Mesendoderm (in vitro differentiated cells): ENCODE measurements at regions not wholly inside any gene's neighbourhood (a gene's known extent, or its start where the extent isn't known, plus 50 kb on each side); places are given as distances from the start of the nearest gene placed in this dataset.
A peak's percentile ranks its signal among the peaks of the same experiment; 100 is the strongest.

Source experiments
- DNase-seq: peaks from one replicate; pipeline ENCODE4 v3.0.0; 2013
- H2AK5ac ChIP-seq: 2 replicates; pipeline ENCODE4 v1.6.1; 2013; ENCODE audit warnings: low read length, inconsistent platforms
- H2BK120ac ChIP-seq: 2 replicates; pipeline ENCODE4 v1.6.1; 2013; ENCODE audit warnings: low read depth, mild to moderate bottlenecking, low read length, moderate library complexity, mixed read lengths
- H2BK15ac ChIP-seq: replicated peaks from 2 replicates; pipeline ENCODE4 v1.6.1; 2013; ENCODE audit warnings: low read depth, mild to moderate bottlenecking, moderate library complexity
- H2BK5ac ChIP-seq: 2 replicates; pipeline ENCODE4 v1.6.1; 2013; ENCODE audit warnings: low read length, inconsistent platforms
- H3K18ac ChIP-seq: 2 replicates; pipeline ENCODE4 v1.6.1; 2013; ENCODE audit warnings: mild to moderate bottlenecking, low read length, mixed read lengths
- H3K23ac ChIP-seq: one replicate; pipeline ENCODE4 v1.6.1; 2013; ENCODE audit warnings: low read length
- H3K27ac ChIP-seq: 2 replicates; pipeline ENCODE4 v1.5.1; 2013; ENCODE audit warnings: low read depth, mild to moderate bottlenecking, inconsistent platforms, low read length, moderate library complexity
- H3K27me3 ChIP-seq: 2 replicates; pipeline ENCODE4 v1.6.1; 2013; ENCODE audit warnings: low read length, control low read depth, mild to moderate bottlenecking, inconsistent platforms; ENCODE audit not compliant: insufficient read depth, poor library complexity
- H3K36me3 ChIP-seq: 2 replicates; pipeline ENCODE4 v1.6.1; 2013; ENCODE audit warnings: low read length, inconsistent platforms; ENCODE audit not compliant: control insufficient read depth, insufficient read depth
- H3K4ac ChIP-seq: one replicate; pipeline ENCODE4 v1.6.1; 2013; ENCODE audit warnings: low read depth, mild to moderate bottlenecking, low read length, moderate library complexity
- H3K4me1 ChIP-seq: 2 replicates; pipeline ENCODE4 v1.6.1; 2013; ENCODE audit warnings: low read depth, low read length, inconsistent platforms; ENCODE audit not compliant: control insufficient read depth
- H3K4me2 ChIP-seq: 2 replicates; pipeline ENCODE4 v1.6.1; 2013; ENCODE audit warnings: low read length
- H3K4me3 ChIP-seq: 2 replicates; pipeline ENCODE4 v1.5.1; 2013; ENCODE audit warnings: mild to moderate bottlenecking, low read length
- H3K56ac ChIP-seq: one replicate; pipeline ENCODE4 v1.6.1; 2013; ENCODE audit warnings: low read length
- H3K79me1 ChIP-seq: 2 replicates; pipeline ENCODE4 v1.6.1; 2013; ENCODE audit warnings: low read length, inconsistent platforms
- H3K79me2 ChIP-seq: 2 replicates; pipeline ENCODE4 v1.6.1; 2013; ENCODE audit warnings: mild to moderate bottlenecking, low read length; ENCODE audit not compliant: control insufficient read depth, insufficient read depth
- H3K9ac ChIP-seq: 2 replicates; pipeline ENCODE4 v1.6.1; 2013; ENCODE audit warnings: low read length, inconsistent platforms
- H4K5ac ChIP-seq: one replicate; pipeline ENCODE4 v1.6.1; 2013; ENCODE audit warnings: low read length
- H4K8ac ChIP-seq: one replicate; pipeline ENCODE4 v1.6.1; 2013; ENCODE audit warnings: low read depth, mild to moderate bottlenecking, control low read depth, low read length, moderate library complexity
- WGBS: extraction: QIAGEN DNeasy Blood & Tissue Kit; methylation state at CpG from one replicate; pipeline ENCODE4 v1.1.7; 2013; ENCODE audit warnings: low lambda C conversion rate, missing lambda C conversion rate; ENCODE audit not compliant: insufficient coverage; ENCODE audit errors: extremely low coverage; 5-methylcytosine and 5-hydroxymethylcytosine counted together

DNA sequence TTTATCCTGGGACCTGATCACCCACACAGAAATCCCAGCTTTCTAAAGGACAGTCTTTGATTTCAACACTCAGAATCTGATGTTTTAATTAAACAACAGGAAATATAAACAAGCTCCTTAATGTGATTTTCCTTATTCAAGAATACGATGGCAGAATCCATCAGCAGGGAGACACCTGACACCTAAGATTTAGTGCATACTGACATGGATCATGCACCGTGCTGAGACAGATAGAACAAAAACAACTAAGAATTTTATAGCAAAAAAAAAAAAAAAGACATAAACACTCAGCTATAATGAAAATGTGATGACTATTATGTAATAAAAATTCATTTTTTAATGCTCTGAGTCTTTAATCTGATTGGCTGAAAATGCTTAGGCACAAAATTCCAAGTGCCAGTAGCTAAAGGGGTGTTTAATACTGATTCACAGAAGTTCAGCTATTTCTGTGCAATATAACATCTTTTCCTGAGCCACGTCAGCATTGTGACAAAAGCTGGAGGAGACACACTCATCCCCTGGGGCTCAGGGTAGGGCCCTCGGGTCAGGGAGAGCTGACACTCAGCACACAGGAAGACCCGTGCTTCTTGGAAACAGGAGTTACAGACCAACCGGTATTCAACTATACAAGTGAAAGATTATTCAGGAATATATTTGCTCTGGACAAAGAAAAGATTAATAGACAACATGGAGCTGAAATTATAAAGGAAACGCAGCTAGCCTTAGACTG is 247.4 kb downstream of the FBXO15 start:
- H3K23ac ChIP-seq, result no peak overlapping the region
- no peak overlapping the region for H2AK5ac ChIP-seq
- H3K4ac ChIP-seq, result no peak overlapping the region
- no peak overlapping the region for H3K18ac ChIP-seq
- H3K4me1 ChIP-seq, result peaks cover 2% of the 10 kb centered on the region
- H3K56ac ChIP-seq, result no peak overlapping the region
- no peak overlapping the region for H2BK15ac ChIP-seq
- H3K4me2 ChIP-seq, result no peak overlapping the region
- no CpG with 5 or more reads among the region's 7 CpGs for WGBS
- no peaks in the 10 kb centered on the region for H3K36me3 ChIP-seq
- H3K79me2 ChIP-seq, result no peaks in the 10 kb centered on the region
- H3K27me3 ChIP-seq, result no peaks in the 10 kb centered on the region
- no peak overlapping the region for H4K5ac ChIP-seq
- no peak overlapping the region for H3K9ac ChIP-seq
- no peak overlapping the region for H4K8ac ChIP-seq
- H3K79me1 ChIP-seq, result no peaks in the 10 kb centered on the region
- no peak for DNase-seq
- no peak overlapping the region for H2BK120ac ChIP-seq
- no peak overlapping the region for H2BK5ac ChIP-seq
- H3K27ac ChIP-seq, result no peak overlapping the region
- no peak overlapping the region for H3K4me3 ChIP-seq

DNA sequence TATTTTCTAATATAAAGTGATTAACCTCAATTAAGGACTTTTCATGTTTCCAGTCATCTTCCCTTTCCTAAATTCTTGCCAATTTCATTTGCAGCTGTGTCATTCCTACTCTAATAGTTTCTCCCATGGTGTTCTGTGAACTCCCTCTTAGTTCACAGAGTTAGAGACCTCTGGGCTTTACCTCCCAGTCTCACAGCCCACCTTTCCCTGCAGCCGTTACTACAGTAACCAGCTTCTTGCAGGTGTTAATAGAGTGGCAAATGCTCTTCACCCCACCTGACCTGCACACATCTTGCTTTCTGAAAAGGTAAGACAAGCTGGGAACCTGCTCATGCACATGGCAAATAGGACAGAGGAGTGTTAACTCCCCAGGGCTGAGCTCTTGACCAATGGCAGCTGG is 250.1 kb downstream of the FBXO15 start:
- Histone ChIP-seq H2BK15ac (no peak overlapping the region), H3K4ac (no peak overlapping the region), H3K23ac (no peak overlapping the region), H3K79me1 (no peaks in the 10 kb centered on the region), H3K56ac (no peak overlapping the region), H3K79me2 (no peaks in the 10 kb centered on the region), H3K4me2 (no peak overlapping the region), H3K36me3 (no peaks in the 10 kb centered on the region), H2BK120ac (no peak overlapping the region), H3K27me3 (no peaks in the 10 kb centered on the region), H3K4me3 (no peak overlapping the region), H2BK5ac (no peak overlapping the region), H3K18ac (no peak overlapping the region), H3K4me1 (peaks cover 2% of the 10 kb centered on the region), H2AK5ac (no peak overlapping the region), H4K8ac (no peak overlapping the region), H3K27ac (no peak overlapping the region), H3K9ac (no peak overlapping the region), H4K5ac (no peak overlapping the region)
- WGBS, result no CpG with 5 or more reads among the region's 1 CpG
- DNase-seq, result no peak

DNA sequence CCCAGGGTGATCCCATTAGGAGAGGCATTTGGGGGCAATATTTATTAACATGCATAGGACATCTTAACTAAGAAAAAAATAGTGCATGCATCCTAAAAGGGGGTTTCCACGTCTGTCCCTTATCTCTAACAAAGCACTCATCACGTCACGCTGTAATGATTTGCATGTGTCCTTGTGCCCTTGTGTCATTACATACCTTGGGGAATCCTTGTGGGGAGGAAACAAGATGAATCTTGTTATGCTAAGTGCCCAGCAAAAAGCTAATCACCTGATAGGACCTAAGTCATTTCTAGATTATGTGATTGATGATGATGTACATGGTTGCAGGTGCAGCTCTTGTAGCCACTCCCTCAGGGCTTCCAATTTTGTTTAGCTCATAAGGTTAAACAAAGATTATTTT is 250.9 kb downstream of the FBXO15 start:
- no CpG with 5 or more reads among the region's 3 CpGs for WGBS
- no peak overlapping the region for H2BK5ac ChIP-seq
- H3K79me2 ChIP-seq, result no peaks in the 10 kb centered on the region
- no peak overlapping the region for H3K9ac ChIP-seq
- H4K8ac ChIP-seq, result no peak overlapping the region
- no peak overlapping the region for H3K23ac ChIP-seq
- H3K79me1 ChIP-seq, result no peaks in the 10 kb centered on the region
- no peak overlapping the region for H3K4me3 ChIP-seq
- no peak overlapping the region for H4K5ac ChIP-seq
- no peak for DNase-seq
- no peak overlapping the region for H3K56ac ChIP-seq
- no peak overlapping the region for H3K4me2 ChIP-seq
- H3K4ac ChIP-seq, result no peak overlapping the region
- no peak overlapping the region for H2BK120ac ChIP-seq
- H3K18ac ChIP-seq, result no peak overlapping the region
- no peaks in the 10 kb centered on the region for H3K27me3 ChIP-seq
- no peak overlapping the region for H2AK5ac ChIP-seq
- no peak overlapping the region for H2BK15ac ChIP-seq
- H3K27ac ChIP-seq, result no peak overlapping the region
- H3K4me1 ChIP-seq, result peaks cover 2% of the 10 kb centered on the region
- H3K36me3 ChIP-seq, result no peaks in the 10 kb centered on the region

DNA sequence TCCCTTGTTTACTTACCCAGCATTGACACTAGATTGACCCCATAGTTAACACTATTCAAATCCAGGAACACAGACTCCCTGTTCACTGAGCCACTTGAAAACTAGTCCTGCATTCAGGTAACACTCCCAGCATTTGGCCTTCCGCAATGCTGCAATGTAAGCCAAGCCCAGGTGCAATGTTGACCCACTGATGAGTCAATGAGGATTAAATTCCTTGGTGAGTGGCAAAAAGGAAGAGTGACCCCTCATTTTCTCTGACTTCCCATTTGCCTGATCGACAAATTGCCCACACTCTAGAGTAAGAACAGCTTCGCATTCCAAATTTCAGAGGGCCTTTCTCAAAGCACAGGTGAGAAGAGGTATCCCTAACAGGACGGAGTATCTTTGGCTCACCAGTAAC is 251.9 kb downstream of the FBXO15 start:
- Histone ChIP-seq H3K9ac (no peak overlapping the region), H2BK120ac (no peak overlapping the region), H2BK5ac (no peak overlapping the region), H3K79me1 (no peaks in the 10 kb centered on the region), H3K79me2 (no peaks in the 10 kb centered on the region), H3K4me1 (peaks cover 2% of the 10 kb centered on the region), H3K18ac (no peak overlapping the region), H3K23ac (no peak overlapping the region), H3K4me2 (no peak overlapping the region), H3K27me3 (no peaks in the 10 kb centered on the region), H2AK5ac (no peak overlapping the region), H3K56ac (no peak overlapping the region), H3K4ac (no peak overlapping the region), H3K27ac (no peak overlapping the region), H4K5ac (no peak overlapping the region), H3K36me3 (no peaks in the 10 kb centered on the region), H3K4me3 (no peak overlapping the region), H2BK15ac (no peak overlapping the region), H4K8ac (no peak overlapping the region)
- no CpG with 5 or more reads among the region's 4 CpGs for WGBS
- DNase-seq, result peak; percentile 69

DNA sequence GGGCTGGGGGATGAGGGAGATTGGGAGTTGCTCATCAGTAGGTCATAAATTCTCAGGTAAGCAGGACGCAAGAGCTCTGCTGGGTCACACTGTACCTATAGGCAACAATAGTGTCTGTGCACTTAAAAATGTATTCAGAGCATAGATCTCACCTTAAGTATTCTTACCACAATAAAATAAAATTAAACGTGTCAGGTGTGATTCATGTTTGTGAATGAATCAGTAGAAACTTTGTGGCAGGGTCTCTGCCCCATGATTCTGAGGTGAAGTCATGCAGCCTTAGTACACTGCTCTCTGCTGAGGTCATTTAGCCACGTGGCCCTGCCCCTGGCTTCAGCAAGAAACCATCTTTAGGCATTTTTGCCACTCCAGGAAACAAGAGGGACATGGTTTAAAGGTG is 253.8 kb downstream of the FBXO15 start:
- WGBS, result no CpG with 5 or more reads among the region's 3 CpGs
- Histone ChIP-seq H4K8ac (no peak overlapping the region), H3K4me2 (no peak overlapping the region), H2BK15ac (no peak overlapping the region), H3K9ac (no peak overlapping the region), H3K23ac (no peak overlapping the region), H2BK120ac (no peak overlapping the region), H3K79me1 (no peaks in the 10 kb centered on the region), H3K79me2 (no peaks in the 10 kb centered on the region), H3K18ac (no peak overlapping the region), H3K36me3 (no peaks in the 10 kb centered on the region), H3K4ac (no peak overlapping the region), H3K4me3 (no peak overlapping the region), H2AK5ac (no peak overlapping the region), H3K27me3 (no peaks in the 10 kb centered on the region), H3K56ac (no peak overlapping the region), H4K5ac (no peak overlapping the region), H3K4me1 (peaks cover 2% of the 10 kb centered on the region), H3K27ac (no peak overlapping the region), H2BK5ac (no peak overlapping the region)
- DNase-seq, result no peak
